GM18907 (cell line): ENCODE measurements at regions not wholly inside any gene's neighbourhood (a gene's known extent, or its start where the extent isn't known, plus 50 kb on each side); places are given as distances from the start of the nearest gene placed in this dataset.

Experiments
- ATAC-seq: cut with Tn5 transposase; IDR thresholded peaks from one replicate; pipeline ENCODE4 v1.9.1; 2021; ENCODE audit warnings: mild to moderate bottlenecking, moderate library complexity; ENCODE audit not compliant: unreplicated experiment

DNA sequence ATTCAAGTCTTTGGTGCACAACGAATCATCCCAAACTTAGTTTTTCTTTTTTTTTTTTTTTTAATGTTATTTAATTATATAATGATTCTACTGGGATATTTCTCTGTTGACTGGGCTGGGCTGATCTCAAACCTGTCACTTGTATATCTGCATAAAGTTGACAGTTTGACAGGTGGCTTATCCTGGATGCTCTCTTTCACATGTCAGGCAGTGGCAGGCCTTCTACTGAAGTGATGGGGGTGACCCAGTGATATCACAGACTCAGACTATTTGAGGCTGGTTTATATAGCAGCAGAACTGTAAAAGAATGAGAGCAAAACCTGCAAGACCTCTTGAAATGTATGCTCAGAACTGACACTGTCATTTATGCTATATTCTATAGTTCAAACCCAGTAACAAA is 1813.5 kb upstream of the CDH6 start:
- no peak for ATAC-seq

DNA sequence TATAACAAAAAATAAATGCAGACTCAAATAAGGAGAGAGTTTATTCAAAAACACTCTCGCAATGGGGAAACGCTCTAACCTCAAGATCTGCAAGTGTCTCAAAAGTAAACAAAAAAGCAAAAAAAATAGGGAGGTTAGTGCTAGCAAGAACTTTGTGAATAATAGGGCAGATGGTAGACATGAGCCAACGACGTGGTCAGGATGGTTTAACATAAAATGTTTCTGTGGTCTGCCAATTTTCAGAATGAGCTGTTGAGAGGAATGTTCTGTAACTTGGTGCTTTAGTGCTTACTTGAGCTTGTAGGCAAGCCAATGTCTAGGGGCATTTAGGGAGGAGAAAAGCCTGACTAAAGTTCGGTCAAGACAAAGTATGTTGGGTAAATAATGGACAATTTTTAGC is 1813.9 kb upstream of the CDH6 start:
- ATAC-seq: no peak

DNA sequence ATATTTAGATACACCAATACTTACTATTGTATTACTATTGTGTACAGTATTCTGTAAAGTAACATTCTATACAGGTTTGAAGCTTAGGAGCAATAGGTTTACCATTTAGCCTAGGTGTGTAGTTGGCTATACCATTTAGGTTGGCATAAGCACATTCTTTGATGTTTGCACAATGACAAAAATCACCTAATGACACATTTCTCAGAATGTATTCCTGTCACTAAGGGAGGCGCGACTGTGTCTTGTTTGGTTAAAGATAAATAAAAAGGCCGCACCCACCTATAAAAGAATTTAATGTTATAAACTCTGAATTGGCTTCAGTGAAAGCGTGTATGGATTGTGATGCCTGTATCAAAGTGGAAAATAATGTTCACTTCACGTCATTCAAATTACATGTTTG is 1815.4 kb upstream of the CDH6 start:
- no peak for ATAC-seq

DNA sequence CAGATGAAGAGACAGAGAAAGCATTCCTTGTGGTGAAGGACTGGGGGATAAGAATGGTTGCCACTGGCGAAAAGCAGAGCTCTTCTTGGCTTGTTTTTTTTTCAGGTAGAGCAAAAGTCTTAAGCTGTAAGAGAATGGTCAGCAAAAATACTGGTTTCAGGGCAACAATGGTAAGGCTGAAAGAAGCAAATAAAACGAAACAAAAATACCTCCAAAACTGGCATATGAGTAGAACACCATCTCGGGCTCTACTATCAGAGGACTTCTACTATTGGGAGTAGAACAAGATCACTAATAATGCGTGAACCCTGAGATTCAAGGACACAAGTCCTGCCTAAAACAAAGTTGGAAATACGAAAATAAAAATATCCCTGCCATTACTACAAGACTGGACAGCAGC is 1823.2 kb upstream of the CDH6 start:
- ATAC-seq: no peak

DNA sequence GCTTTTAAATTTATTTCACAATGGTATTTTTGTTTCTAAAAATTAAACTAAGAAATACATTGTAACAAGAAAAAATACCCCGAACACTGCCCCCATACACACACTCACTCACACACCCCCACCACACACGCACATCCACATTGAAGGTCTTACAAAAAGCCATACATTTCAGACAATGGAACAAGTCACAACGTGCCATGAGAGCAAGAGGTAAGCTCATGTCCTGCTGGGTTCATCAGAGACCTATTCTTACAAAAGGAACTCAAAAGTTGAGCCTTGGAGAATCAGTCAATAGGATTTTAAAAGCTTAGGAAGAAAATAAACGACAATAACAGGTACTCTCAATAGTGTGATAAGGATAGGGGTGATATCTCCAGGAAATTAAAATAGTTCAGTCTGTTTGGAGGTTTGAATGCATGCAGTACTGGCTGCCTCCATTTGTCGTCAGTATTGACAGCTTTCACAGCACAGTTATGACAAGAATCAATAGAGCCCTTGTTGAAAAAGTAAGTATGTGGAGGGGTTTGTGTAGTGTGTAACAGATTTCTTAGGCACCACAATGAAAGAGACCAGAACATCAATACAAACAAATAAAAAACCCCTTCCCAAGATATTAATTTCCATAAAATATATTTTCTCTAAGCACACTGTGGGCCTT is 1826.2 kb upstream of the CDH6 start:
- no peak for ATAC-seq

DNA sequence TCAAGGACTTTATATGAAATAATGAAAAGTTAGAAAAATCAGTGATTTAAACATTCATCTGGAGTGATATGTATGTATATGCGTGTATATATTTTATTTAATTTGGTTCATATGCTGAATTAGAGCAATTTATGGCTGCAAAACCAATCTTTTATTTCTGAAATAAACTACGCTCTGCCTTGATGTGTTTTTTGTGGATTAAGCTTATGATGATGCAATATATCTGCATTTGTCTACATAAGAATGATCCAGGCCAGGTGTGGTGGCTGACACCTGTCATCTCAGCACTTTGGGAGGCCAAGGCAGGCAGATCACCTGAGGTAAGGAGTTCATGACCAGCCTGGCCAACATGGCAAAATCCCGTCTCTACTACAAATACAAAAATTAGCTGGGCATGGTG is 1842.3 kb upstream of the CDH6 start:
- no peak for ATAC-seq

DNA sequence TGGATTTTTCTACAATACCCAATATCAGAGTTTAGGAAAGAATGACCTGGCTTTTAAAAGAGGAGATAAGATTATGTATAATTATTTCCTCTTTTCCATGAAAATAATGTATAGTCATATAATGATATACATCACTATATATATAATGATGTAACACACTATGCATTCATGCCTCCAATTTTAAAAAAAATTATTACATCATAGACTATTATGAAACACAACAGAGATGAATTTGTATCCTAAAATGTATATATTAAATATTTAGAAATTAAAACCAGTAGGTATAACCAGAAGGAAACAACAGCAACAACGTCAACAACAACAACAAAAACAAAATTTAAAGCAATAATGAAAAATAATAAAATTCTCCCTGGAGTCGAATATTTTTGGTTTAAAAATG is 1856.5 kb upstream of the CDH6 start:
- no peak for ATAC-seq

DNA sequence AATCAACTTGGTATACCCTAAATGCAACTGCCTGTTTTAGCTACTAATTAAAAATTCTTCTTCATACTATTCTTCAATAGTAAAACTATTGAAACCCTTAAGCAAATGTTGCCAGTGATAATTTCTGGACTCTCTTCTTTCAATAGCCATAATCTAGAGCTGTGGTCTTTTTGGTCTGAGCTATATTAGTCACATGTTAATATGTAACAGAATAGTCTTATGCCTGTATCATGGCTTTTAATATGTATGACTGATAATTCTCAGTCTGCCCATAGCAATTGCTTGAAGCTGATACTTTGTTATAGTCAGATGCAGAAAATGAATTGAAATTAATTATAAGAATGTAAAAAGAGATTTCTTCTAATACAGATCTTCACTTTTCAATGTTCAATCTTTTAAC is 1871.9 kb upstream of the CDH6 start:
- ATAC-seq: no peak

DNA sequence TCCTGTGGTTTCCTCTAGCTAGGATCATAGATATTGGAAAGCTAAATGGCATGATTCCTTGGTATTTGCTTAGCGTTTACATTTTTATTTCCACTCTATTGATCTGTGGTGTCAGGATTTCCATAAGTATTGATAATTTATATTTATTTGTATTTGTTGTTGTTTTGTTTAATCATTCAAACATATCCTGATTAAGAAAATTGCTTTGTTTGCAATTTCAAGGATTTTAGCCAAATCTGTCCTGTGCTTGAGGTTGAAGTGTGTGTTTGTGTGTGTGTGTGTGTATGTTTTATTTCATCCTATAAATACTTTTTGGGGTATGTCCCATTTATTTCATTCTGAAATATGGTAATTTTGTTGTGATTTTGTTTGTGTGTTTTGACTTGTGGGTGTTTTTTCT is 1884.1 kb upstream of the CDH6 start:
- no peak for ATAC-seq

DNA sequence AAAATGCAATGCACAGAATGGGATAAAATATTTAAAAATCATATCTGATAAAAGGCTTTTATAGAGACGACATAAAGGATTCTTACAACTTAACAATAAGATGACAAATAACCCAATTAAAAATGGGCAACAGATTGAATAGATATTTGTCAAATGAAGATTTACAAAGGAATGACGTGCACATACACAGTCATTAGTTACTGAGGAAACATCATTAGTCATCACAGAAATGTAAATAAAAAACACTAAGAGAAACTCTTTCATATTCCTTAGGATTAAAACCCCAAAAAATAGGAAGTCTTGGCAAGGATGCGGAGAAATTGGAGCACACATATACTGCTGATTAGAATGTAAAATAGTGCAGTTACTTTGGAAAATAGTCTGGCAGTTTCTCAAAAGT is 1886.0 kb upstream of the CDH6 start:
- ATAC-seq: no peak

DNA sequence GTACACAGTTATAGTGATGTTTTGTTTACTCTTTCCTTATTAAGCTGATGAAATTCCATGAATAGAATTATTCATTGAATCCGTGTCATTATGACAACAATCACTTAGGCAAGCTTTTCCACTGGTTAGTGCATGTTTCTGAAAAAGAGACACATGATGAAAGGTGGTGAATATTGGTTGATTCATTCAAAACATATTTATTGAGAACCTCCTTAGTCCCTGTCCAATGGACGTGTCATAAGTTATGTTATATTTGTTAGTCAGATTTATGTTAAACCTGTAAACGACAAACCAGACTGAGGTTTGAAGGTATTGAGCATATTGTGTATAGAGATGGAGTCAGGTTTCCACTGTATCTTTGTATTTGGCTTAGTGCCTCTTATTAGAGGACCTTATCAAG is 1888.9 kb upstream of the CDH6 start:
- no peak for ATAC-seq

DNA sequence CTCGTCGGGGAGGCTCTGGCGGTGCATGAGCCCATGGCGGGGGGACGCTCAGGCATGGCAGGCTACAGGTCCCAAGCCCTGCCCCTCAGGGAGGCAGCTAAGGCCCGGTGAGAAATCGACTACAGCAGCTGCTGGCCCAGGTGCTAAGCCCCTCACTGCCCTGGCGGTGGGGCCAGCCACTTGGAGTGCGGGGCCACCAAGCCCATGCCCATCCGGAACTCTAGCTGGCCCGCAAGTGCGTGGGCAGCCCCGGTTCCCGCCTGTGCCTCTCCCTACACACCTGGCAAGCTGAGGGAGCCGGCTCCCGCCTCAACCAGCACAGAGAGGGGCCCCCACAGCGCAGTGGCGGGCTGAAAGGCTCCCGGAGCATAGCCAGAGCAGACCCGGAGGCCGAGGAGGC is 1896.9 kb upstream of the CDH6 start:
- ATAC-seq: no peak

DNA sequence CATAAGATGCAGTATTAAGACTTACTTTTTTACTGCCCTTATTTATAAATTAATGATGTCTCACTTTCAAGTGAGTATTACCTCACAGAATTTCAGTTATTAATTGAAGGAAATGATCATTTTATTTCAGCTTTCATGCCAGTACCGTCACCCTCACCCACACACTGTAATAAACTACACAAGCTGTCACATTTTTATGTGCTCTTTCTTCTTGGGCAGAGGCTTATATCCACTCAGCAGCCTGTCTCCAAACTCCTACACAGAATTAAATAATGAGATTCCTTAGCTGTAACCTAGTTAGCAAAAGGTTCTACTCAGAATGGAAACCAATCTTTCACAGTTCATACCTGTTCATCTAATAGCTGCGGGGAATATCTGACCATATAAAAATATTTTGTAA is 1915.8 kb upstream of the CDH6 start:
- no peak for ATAC-seq

DNA sequence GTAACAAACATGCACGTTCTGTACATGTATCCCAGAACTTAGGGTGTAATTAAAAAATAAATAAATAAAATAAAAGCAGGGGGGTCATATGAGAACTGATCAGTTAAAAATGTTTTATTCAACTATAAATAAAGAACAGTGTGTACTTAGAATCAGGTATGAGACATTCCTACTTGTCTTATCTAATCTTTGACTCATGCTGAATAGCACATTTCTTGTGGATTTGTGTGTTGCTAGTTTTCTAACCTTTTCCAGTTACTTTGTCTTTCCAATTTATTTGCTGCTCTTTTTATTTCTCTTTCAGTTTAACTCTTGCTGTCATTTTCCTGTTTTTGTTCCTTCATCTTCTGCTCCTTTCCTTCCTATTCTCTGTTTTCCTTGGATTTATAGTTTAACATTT is 1917.1 kb upstream of the CDH6 start:
- no peak for ATAC-seq

DNA sequence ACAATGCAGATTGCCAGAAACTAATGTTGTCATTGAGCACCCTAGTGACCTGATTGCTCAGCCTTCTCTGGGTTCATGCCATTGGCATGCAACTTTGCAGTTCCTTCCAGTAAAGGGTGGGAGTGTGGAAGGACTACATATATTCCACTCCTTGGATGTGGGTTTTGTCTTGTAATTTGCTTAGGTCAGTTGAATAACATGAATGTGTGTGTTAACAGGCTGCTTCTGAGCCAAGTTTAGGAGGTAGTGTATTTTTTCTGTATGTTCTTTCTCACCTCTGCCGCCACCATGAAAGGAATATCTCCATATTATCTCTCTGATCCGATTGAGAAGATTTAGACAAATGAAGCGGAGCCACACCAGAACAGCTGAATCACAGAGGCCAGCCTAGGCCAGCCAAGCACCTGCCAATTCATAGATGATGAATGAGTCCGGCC is 1929.6 kb upstream of the CDH6 start:
- ATAC-seq: no peak

DNA sequence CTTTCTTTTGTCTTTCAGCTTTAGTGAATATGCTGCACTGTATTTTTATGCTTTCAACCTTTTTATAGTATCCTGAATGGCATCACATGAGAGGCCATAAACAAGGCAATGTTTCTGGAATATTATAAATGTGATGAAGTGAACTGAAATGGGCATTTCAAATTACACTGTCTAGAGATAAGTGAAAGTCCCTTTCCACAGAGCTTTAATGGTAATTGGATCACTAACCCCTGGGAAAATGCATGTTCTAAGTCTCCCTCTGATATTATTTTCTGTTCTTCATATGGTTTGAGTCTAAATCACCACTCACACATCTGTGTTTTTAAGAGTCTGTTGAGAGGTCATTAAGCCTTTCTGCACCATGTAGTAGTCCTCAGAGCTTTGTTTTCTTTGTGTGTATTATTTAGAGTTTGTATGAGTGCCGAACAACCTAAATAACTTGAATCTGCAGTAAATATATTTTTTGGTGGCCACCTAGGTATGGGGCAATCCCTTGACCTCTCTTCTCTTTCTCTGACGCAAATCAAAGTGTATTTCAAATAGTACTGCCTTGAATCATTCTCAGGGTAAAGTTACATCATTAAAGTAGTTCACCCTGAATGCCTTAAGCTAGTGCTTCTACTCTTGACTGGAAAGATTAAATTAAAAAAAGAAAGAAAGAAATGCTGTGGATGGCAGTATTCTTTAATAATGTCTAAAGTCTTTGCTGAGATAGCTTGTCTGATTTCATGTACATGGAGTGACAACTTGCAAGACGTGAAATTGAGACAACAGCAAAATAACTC is 1931.0 kb upstream of the CDH6 start:
- ATAC-seq: no peak

DNA sequence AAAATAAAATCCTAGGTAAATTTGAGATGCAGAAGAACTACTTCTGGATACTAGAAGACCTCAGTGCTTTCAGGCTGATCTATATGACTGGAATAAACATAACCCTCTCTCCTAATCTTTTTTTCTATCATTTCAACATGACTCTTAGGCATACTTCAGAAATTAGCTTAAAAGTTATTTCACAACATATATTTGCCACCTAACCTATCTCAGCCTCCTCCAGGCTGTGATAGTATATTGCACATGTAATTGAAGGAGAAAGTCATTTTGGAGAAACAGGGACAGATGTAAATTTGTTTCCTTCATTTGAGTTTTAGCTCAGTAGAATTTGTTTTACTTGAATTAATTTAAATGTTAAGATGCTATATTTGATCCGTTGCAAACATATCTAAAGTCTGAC is 1932.3 kb upstream of the CDH6 start:
- ATAC-seq: no peak

DNA sequence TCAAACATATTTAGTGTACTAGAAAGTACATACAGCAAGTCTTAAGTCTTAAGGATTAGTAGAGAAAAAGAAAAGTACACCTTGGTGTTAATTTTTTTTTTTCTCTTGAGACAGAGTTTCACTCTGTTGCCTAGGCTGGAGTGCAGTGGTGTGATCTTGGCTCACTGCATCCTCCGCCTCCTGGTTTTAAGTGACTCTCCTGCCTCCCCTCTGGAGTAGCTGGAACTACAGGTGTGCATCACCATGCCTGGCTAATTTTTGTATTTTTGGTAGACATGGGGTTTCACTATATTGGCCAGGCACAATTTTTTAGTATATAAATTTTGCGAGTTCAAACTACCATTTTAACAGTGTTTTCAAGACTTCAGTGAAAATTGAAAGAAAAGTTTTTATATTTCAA is 1941.1 kb upstream of the CDH6 start:
- ATAC-seq: no peak

DNA sequence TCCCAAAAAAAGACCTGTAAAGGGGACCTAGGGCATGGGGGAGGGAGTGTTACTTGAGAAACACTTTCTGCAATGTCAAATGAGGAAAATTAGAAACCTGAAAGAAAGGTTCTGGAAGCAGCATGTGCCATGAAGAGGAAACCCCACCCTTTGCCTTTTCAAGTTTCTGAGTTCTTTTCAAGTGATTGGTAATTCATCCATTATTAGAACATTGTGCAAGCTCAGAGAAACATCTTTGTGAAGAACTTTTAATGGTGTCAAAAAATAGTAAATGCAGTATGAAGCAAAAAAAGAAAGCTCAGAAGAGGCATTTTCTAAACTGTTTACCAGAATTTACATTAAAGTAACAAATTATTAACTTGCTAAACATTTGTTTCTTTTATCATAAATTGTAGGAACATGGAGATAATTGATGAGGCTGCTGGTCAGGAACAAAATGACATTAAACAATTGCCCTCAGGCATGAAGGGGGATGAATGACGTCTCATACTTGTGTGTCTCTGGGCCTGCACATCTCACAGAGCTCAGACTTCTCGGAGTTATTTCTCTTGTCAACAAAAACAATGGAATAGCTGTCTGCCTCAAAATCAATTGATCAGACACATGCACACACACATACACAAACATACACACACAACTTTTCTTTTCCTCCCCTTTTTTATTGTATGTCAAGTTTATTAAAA is 1946.0 kb upstream of the CDH6 start:
- ATAC-seq: no peak

DNA sequence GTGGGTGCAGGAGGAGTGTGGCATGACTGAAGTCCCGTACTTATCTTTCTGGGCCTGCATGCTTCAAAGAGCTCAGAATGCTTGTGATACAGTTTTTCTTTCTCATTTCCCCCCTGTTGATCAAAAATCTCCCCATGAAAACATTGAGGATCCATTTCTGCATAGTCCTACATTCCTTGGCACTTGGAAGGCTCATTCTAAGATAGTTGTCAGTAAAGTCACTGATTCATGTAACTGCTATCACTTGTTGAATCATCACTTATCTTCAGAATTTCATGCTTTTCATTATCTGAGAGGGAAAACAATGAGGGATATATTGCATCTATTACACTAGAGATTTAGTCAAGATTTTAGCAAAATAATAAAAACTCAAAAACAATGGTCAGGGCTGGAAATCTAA is 1953.1 kb upstream of the CDH6 start:
- no peak for ATAC-seq

DNA sequence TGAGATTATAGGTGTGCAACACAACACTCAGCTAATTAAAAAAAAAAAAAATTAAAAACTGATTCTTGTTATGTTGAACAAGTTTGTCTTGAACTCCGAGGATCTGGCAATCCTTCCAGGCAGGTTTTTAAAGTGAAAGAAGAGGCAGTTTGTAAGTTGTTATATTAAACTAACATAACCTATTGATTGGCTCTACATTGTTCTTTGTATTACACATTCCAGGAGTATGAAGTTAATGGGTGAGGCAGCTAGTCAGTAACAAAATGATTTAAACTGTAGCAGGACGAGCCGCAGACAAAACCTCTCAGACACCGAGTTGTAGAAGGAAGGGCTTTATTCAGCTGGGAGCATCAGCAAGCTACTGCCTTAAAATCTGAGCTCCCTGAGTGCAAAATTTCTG is 1953.9 kb upstream of the CDH6 start:
- no peak for ATAC-seq

DNA sequence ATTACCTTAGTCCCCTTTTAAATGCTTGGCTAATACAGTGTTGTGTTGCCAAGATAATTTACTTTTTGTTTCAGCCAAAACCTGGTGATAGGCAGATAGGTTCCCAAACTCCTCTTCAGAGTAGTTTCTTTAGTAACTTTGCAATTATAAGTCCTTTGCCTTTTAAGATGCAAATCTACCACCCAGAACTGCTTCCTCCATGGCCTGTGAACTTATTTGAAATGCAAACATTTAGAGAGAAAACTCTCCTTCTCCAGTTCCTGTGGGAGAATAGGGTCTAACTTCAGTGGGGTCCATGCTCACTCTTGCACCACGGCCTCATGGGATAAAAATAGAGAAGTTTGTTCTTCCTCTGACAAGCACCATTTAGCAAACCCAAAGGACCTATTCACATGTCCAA is 1955.4 kb upstream of the CDH6 start:
- no peak for ATAC-seq
